GM18502 (cell line): ENCODE measurements at regions not wholly inside any gene's neighbourhood (a gene's known extent, or its start where the extent isn't known, plus 50 kb on each side); places are given as distances from the start of the nearest gene placed in this dataset.
"Not testable (repeated sequence)": the region's sequence is repeated elsewhere in the genome, so short reads cannot be mapped to it uniquely, and the experiment has no call there.

Source experiments
- ATAC-seq: cut with Tn5 transposase; IDR thresholded peaks from one replicate; pipeline ENCODE4 v1.9.1; 2021; ENCODE audit warnings: mild to moderate bottlenecking; ENCODE audit not compliant: unreplicated experiment, poor library complexity

DNA sequence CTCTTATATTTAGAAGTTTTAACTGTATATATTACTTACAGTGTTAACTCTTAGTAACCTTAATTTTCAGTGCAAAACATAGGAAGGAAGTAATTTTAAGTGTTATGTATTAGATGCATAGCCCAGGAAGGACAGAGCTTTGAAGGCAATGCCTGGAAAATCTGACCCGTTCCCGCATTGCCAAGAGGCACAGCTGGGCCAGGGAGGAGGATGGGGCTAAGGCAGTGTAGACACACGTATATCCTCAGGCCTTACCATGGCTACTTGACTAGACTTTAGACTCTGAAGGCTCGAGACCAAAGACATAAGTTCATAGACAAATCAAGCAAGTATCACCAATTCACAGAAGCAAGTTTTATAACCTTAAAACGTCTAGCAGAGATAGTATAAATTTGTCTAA, 1944.2 kb downstream of the OLFM4 start:
- no peak for ATAC-seq

DNA sequence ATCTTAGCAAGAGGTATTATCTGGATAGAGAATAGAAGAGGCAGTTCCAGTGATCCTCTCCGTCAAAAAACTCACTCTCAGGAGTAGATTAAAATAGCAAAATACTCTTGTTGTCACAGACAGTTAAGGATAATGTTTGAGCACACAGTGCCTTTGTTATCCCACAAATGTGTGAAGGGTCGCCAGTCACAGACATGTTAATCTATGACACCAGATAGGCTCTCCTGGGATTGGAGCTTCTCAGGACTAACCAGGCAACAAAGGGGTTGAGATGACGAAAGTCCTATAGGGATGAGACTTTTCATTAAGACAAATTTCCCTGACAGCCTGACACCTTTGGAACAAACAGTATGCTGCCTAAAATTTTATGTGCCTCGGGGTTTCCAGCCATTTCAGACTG, 1947.1 kb downstream of the OLFM4 start:
- no peak for ATAC-seq

DNA sequence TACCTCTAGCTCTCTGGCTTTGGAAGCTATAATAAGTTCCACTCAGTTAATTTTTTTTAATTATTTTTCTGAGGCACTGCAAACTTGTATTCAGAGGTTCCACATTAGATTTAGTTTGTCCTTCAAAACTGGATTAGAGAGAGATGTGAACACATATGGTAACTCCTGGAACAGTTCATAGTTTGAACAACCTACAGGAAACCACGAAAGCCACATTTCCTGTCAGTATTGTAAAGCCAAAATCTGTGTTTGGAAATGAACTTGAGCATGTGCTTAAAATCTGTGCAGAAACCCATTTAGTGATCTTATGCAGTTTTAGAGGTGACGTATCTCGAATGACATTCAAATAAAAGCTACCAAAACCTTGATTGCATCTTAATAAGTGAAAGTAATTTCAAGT, 1952.0 kb downstream of the OLFM4 start:
- no peak for ATAC-seq

DNA sequence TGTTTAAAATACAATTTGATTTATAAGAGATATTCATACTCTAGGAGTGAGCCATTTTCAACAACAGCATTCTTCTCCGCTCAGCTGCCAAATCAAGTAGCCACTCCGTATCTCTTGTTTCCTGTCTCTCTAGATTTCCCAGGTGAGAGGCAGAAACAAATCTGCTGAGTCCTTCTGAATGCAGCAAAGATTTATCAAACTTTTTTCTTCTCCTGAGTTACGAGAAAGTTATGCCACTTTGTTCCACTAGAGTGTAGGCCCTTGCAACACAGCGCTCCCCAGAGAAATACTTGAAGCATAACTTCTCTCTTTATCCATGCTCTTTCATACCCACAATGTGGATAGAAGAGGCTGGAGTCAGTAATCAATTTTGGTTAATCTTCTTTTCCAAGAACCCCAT, 1960.8 kb downstream of the OLFM4 start:
- no peak for ATAC-seq

DNA sequence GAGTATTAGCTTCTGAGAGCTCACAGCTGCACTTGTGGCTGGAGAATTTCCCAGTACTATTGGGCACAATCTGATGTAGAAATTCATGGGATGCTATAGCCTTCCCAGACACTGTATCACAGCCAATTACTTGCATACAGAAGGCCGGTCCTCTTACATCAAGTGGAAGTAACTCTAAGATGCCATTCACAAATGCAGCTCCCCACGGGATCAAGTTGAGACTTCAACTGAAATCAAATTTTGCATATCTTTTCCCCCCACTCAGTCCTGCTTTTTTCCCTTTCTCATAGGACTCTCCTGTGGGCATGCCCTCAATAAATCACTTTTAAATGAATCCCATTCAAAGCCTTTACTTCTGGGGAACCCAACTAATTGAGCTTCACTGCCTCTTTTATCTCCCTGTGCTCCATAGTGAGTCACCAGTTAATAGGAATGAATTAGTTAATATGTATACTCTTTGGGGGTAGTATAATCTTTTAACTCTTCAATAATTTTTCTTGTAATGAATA, 1970.8 kb downstream of the OLFM4 start:
- no peak for ATAC-seq

DNA sequence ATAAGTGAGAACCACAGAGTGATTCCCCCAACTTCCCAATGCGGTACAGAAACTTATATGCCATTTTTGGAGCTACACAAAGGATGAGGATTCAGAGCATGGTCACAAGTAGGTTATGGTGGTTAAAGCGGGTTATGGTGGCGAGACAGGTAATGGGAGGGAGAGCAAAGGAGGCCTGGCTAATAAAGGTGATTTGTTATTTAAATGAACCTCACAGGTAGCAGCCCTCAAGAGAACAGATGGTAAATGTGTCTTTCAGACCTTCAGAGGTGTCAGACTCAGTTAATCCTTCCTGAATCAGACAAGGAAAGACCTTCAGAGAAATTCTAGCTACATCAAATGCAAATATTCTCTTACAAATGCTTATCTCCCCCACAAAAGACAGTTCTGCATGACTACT, 1971.4 kb downstream of the OLFM4 start:
- no peak for ATAC-seq

DNA sequence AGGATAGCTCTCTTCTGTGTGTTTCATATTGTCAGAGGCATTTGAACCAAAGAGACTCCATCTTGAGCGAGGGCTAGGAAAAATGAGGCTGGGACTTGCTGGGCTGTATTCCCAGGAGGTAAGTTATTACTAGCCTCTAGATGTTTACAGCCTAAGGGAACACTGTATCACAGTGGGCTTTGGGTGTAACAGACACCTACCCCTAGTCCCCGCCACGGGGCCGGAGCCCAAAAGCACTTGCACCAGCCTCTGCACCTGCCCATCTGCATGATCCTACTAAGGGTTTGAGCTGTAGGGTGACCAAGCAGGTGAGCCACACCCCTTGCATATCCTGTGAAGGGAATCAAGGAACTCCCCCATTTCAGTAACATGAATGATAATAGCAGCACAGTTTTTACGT, 1972.2 kb downstream of the OLFM4 start:
- ATAC-seq, result no peak

DNA sequence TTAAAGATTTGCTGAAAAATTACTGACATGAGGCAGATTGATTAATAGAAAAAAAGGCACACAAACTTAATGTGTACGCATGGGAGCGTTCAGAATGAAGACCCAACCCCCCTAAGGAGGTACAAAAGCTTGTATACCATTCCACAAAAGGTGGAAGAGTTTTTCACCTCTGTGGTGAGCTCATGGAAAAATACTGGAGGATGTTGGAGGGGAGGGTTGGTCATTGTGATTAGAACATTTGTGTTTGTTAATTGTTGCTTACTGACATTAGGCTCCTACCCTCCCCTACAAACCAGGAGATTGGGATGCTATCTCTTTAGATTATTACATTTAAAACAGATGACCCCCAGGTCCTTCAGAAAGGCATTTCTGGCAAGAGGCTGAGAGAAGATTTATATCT, 1973.3 kb downstream of the OLFM4 start:
- ATAC-seq, result no peak

DNA sequence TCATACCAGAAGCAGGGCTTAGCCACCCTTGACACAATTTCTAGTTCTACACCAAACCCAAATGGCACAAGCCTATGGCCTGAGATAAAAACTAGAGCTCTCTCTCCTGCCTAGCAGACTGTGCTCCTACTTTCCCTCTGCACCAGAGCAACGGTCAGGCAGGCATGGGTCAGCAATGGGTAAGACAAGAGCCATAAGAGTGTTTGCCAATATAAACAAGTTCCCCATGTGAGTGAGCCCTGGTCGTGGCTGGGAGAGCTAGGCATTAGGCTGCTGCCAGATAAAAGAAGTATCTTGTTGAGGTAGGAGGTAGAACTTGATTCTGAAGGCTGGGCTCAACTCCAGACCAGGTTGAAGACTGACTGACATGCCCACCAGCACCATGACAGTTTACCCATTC, 1979.1 kb downstream of the OLFM4 start:
- ATAC-seq, result no peak

DNA sequence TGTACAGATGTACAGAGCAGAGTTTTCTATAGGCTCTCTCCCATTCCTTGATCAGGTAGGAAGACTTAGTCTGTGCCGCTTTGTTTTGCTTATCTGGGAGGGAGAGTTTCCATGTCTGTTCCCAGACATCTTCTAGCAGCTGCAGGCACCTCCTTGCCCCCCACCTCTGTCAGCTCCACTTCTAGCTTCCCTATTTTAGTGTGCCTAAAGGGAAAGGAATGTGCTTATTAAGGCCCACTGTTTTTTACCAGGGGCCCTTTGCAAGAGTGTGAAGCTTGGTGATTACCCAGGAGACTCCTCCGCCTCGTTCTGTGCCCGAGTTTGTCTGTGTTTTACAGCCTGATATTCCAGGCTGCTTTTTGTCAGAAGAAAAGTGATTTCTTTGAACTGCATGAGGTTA, 1984.4 kb downstream of the OLFM4 start:
- no peak for ATAC-seq

DNA sequence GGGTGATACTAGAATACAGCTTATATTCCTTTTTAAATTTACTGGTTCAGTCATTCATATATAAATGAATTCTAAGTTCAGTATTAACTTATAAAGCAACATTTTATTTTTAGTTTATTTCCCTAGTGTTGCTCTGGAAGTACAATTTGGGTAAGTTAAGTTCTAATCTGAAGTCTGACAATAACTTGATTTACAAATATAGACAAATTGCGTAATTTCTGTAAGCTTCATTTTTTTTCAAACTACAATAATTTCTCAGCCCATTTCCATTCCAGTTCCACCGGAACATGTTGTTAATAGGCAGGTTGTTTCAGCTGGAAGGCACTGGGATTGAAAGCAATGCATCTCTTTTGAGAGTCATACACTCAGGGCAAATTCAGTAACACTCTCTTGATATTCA, 2000.7 kb downstream of the OLFM4 start:
- ATAC-seq, result no peak

DNA sequence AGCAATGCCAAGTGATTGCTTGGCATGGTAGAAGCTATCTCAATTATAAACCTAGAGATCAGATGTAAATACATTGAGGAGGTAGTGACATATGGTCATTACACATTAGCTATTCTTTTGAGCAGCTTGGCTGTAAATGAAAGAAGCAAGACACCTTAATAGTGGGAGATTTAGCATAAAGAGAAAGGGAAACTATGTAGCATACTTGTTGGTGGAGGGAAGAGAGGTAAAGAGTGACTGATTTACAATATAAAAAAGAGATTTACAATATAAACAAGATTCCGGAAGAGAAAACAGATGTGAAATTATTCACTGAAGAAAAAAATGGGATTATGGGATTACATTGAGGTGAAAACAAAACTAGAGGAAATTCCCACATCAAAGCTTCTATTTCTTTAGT, 2009.6 kb downstream of the OLFM4 start:
- no peak for ATAC-seq

DNA sequence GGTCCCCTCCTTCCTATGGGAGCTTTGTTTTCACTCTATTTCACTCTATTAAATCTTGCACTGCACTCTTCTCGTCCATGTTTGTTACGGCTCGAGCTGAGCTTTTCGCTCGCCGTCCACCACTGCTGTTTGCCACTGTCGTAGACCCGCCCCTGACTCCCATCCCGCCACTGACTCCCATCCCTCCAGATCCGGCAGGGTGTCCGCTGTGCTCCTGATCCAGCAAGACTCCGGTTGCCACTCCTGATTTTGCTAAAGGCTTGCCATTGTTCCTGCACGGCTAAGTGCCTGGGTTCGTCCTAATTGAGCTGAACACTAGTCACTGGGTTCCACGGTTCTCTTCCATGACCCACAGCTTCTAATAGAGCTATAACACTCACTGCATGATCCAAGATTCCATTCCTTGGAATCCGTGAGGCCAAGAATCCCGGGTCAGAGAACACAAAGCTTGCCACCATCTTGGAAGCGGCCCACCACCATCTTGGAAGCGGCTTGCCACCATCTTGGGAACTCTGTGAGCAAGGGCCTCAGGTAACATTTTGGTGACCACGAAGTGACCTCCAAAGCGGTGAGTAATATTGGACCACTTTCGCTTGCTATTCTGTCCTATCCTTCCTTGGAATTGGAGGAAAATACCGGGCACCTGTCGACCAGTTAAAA, 2025.4 kb downstream of the OLFM4 start:
- ATAC-seq, result not testable (repeated sequence)

DNA sequence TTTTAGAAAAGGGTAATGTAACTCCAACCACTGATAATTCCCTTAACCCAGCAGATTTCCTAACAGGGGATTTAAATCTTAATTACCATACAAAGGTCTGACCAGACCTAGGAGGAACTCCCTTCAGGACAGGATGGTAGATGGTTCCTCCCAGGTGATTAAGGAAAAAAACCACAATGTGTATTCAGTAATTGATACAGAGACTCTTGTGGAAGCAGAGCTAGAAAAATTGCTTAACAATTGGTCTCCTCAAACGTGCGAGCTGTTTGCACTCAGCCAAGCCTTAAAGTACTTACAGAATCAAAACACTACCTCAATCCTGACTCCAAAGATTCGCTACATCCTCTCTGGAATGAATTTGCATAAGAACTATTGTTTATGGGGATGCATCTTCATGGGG, 2027.1 kb downstream of the OLFM4 start:
- ATAC-seq, result not testable (repeated sequence)

DNA sequence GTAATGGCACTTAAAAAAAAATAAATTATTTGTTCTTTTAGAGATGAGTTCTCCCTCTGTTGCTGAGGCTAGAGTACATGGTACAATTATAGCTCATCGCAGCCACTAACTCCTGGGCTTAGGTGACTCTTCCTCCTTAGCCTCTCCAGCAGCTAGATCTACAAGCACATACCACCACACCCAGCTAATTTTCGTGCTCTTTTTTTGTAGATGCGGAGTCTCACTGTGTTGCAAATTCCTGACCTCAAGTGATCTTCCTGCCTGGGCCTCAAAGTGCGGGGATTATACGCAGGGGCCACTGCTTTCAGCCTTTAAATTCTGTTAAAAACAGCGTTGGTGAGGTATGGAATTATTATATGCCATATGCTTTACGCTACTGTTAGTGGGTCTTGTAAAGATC, 2034.0 kb downstream of the OLFM4 start:
- ATAC-seq, result no peak

DNA sequence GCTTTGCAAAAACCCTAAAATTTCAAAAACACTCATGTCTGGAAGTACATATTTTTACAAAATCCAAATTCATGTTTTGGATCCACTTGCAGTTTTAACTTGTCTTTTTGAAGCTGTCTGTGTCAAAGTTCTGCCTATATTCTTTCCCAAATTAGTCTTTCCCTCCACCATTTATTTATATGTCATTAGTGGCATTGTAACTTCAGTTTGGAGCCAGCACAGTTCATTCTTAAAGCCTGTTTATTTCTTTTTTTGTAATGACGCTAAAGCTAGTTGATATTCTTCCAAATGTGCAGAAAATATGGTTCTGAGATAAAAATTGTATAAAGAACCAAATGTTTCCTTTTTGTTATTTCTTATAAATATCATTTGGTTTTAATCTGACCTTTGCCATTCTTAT, 2039.3 kb downstream of the OLFM4 start:
- no peak for ATAC-seq

DNA sequence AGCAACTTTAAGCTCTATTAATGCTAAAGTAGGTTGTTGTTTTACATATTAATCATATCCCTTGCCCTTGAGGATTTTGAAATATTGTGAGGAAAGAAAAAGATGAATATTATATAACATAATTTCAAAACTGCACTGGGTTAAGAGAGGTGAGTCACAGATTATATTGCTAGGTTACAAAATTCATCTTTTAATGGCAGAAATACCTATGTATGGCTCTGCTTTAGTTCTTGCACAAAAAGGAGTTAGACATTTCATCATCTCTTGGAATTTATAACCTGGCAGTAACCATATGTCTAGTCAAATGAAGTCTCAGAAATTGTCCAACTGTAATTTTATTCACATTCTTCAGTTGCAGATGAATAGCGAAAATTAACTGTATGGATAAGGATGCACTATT, 2041.1 kb downstream of the OLFM4 start:
- no peak for ATAC-seq

DNA sequence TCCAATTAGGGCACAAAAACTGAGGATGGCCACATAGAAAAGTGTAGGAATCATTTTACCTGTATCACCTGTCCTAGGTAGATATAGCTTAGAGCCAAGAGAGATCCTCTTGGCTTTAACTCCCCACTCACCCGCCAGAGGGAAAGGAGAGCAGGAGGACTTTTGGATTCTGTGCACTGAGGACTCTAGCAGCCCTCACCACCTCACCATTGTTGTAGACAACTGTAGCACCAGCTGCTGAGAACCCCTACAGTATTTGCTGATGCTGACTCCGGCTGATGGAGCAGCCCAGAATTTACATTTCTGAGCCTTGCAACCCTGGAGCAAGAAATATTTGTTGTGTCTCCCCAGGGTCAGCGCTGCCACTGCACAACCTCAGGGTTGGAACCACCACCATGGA, 2044.4 kb downstream of the OLFM4 start:
- ATAC-seq, result no peak

DNA sequence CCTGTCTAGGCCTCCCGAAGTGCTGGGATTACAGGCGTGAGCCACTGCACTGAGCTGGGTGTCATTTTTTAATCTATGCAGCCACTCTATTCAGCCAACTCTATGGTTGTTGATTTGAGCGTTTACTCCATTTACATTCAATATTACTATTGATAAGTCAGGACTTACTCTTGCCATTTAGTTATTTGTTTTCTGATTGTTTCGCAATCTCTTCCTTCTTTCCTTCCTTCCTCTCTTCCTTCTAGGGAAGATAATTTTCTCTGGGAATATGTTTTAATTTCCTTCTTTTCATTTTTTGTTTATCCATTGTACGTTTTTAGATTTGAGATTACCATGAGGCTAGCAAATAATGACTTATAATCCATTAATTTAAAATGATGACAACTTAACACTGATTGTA, 2056.0 kb downstream of the OLFM4 start:
- no peak for ATAC-seq

DNA sequence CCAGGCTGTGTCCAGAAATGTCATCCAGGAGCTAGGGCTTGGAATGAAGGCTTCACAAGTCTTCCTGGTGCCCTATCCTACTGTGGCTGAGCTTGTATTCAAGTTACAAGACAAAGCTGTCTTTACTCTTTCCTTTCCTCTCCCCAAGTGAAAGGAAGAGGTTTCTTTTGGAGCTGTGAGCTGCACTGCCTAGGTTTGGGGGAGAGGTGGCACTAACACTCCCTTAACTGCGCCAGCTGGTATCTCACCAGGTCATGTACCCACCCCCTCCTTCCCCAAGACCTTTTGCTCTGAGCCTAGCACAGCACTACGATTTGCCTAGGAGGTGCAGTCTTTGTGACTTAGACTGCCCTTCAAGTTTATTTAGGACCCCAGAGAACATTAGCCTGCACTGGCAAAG, 2053.6 kb upstream of the PRR20A start:
- no peak for ATAC-seq

DNA sequence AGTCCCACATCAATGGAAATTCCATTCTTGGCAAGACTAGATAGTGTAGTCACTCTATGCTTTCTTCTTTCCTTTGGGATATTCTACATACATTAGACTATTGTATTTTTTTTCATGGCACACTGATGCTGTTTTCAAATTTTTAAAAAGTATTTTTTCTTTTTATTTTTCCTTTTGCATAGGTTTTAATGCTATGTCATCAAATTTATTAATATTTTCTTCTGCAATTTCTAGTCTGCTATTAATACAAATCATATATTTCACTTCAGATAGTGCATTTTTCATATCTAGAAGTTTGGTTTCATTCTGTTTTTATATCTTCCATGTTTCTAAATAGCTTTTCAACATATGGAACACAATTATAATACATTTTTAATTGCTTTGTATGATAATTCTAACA, 2050.1 kb upstream of the PRR20A start:
- ATAC-seq, result no peak

DNA sequence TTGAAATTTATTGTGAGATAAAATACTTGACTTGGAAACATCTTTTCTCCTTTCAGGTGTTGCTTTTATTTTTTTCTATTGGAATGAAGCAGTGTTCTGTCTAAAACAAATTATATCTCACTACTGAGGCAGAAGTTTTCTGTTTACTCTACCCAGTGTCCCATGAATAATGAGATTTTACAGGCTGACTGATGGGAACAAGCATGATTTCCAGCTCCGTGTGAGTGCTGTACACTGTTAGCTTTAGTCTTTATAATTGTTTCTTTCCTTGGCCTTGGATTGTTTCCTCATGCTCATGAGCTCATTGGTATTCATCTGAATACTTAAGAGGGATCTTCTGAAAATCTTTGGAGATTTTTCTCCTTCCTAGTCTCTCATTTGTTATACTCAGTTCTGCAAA, 2049.5 kb upstream of the PRR20A start:
- no peak for ATAC-seq

DNA sequence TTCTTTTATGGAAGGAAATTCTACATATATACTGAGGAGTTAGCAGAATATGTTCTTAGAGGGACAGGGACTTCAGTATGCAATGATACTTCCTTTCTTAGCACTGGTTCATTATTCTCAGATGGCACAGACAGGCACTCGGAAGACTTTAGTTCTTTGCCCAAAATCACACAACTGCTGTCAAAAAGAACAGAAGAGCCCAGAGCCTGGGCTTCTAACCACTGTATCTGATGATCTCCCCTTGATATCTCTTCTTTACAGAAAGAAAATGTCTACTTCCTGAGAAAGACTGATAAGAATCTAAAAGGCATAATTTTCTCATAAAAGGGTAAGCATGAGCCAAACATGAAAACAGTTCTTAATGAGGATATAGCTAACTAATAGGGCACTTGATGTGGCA, 2034.2 kb upstream of the PRR20A start:
- no peak for ATAC-seq
